ENCODE measurements at regions not wholly inside any gene's neighbourhood (a gene's known extent, or its start where the extent isn't known, plus 50 kb on each side); places are given as distances from the start of the nearest gene placed in this dataset.

DNA sequence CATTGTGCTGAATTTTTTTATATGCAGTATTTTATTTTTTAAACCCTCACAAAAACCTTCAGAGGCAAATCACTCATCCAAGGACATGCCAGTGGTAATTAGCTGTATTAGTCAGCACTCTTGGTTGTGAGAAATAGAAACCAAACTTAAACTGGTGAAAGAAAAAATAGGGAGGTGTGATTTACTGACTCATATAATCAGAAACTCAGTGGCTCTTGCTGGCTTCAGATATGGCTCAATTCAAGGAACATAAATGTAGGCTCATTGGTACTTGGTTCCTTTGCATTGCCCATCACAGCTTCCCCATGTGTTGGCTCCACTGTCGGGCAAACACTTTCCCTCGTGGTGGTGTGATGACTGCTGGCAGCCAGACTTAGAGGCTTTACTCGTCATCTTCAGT, 497.2 kb downstream of the MAT2B start:
- no peak overlapping the region for H3K4me2 ChIP-seq (ENCODE audit: control insufficient read depth, insufficient read depth)
- no TSS peak for BruUV-seq (replicated peaks)
- H3K79me2 ChIP-seq (ENCODE audit: control insufficient read depth, insufficient read depth, low read length): no peaks in the 10 kb centered on the region
- DNase-seq (ENCODE audit: low read depth, low spot score) (no peak), ATAC-seq (peak; percentile 90), FAIRE-seq (no peak)
- ChIA-PET RAD21 (ENCODE audit: unreplicated experiment) (interaction anchor here (4.4 kb wide), 1 partner anchor 10 kb away, joined by 15 read pairs; no protein-coding TSS in a partner anchor), POLR2A (no interaction called here), CTCF (interaction anchor here (1.1 to 4.5 kb wide), 3 partner anchors 10 to 502 kb away, joined by 3 to 30 read pairs (median 3); no protein-coding TSS in a partner anchor), SMC1A (ENCODE audit: uncharacterized antibody, unreplicated experiment) (interaction anchor here (0.6 to 1.5 kb wide), 4 partner anchors 14 to 383 kb away, joined by 3 read pairs; no protein-coding TSS in a partner anchor)
- H3K9me3 ChIP-seq (replicated peaks; ENCODE audit: control insufficient read depth, insufficient read depth, low read length): no peaks in the 10 kb centered on the region
- H3K27ac ChIP-seq (ENCODE audit: control insufficient read depth, insufficient read depth): no peak overlapping the region
- in situ Hi-C loops (cut with MboI) (loop anchor here (25.0 kb wide), 1 partner anchor 1210 kb away; no protein-coding TSS in a partner anchor), intact Hi-C loops (cut with micrococcal nuclease; ENCODE audit: unreplicated experiment) (no loop called here)
- H2AFZ ChIP-seq (ENCODE audit: control insufficient read depth, low read depth, low read length): no peak overlapping the region
- no peak overlapping the region for H3K4me3 ChIP-seq
- no peaks in the 10 kb centered on the region for H3K4me1 ChIP-seq (ENCODE audit: control insufficient read depth, insufficient read depth, low read length)
- WGBS (ENCODE audit: insufficient coverage, insufficient replicate concordance, low lambda C conversion rate, missing lambda C conversion rate): 49% methylated on average over 3 of the region's 3 CpGs
- TF ChIP-seq SIN3A (IDR thresholded peaks at IDR 0.05; ENCODE audit: low read depth, low read length): no peak
- TF ChIP-seq DPF2 (IDR thresholded peaks at IDR 0.05): 0 out of 2 replicates have a peak, but pooled peaks have one; percentile 23
- TF ChIP-seq, protein P1, sequence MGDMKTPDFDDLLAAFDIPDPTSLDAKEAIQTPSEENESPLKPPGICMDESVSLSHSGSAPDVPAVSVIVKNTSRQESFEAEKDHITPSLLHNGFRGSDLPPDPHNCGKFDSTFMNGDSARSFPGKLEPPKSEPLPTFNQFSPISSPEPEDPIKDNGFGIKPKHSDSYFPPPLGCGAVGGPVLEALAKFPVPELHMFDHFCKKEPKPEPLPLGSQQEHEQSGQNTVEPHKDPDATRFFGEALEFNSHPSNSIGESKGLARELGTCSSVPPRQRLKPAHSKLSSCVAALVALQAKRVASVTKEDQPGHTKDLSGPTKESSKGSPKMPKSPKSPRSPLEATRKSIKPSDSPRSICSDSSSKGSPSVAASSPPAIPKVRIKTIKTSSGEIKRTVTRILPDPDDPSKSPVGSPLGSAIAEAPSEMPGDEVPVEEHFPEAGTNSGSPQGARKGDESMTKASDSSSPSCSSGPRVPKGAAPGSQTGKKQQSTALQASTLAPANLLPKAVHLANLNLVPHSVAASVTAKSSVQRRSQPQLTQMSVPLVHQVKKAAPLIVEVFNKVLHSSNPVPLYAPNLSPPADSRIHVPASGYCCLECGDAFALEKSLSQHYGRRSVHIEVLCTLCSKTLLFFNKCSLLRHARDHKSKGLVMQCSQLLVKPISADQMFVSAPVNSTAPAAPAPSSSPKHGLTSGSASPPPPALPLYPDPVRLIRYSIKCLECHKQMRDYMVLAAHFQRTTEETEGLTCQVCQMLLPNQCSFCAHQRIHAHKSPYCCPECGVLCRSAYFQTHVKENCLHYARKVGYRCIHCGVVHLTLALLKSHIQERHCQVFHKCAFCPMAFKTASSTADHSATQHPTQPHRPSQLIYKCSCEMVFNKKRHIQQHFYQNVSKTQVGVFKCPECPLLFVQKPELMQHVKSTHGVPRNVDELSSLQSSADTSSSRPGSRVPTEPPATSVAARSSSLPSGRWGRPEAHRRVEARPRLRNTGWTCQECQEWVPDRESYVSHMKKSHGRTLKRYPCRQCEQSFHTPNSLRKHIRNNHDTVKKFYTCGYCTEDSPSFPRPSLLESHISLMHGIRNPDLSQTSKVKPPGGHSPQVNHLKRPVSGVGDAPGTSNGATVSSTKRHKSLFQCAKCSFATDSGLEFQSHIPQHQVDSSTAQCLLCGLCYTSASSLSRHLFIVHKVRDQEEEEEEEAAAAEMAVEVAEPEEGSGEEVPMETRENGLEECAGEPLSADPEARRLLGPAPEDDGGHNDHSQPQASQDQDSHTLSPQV (IDR thresholded peaks at IDR 0.05): no peak
- no peak for TF ChIP-seq ASH2L (IDR thresholded peaks at IDR 0.05; ENCODE audit: borderline replicate concordance, low read depth)
- TF ChIP-seq IKZF1 (conservative IDR thresholded peaks at IDR 0.05): 0 out of 2 replicates have a peak, but pooled peaks have one; percentile 42
- no peak for TF ChIP-seq NRF1 (conservative IDR thresholded peaks at IDR 0.05; ENCODE audit: low read depth, low read length)
- no peak for TF ChIP-seq BACH1 (IDR thresholded peaks at IDR 0.05; ENCODE audit: borderline replicate concordance)
- TF ChIP-seq RFX5 (IDR thresholded peaks at IDR 0.05; ENCODE audit: low read depth, low read length): no peak
- TF ChIP-seq MTA2 (IDR thresholded peaks at IDR 0.05; ENCODE audit: low read depth): peak; percentile 56; the same call in 1 of the 2 replicates
- TF ChIP-seq NFXL1 (IDR thresholded peaks at IDR 0.05; ENCODE audit: borderline replicate concordance): no peak
- TF ChIP-seq STAT3 (IDR thresholded peaks at IDR 0.05; ENCODE audit: low read depth, low read length): no peak
- TF ChIP-seq WRNIP1 (IDR thresholded peaks at IDR 0.05; ENCODE audit: borderline replicate concordance, low read depth, low read length): no peak
- no peak for TF ChIP-seq STAT1 (conservative IDR thresholded peaks at IDR 0.05)
- no peak for TF ChIP-seq BHLHE40 (IDR thresholded peaks at IDR 0.05; ENCODE audit: borderline replicate concordance in 1 of 2, low read depth in 2 of 2, low read length in 1 of 2)
- no peak for TF ChIP-seq CHD4 (IDR thresholded peaks at IDR 0.05)
- no peak for TF ChIP-seq TCF3 (IDR thresholded peaks at IDR 0.05; ENCODE audit: borderline replicate concordance, insufficient read depth, low read depth, low read length)
- TF ChIP-seq RB1 (IDR thresholded peaks at IDR 0.05; ENCODE audit: borderline replicate concordance): no peak
- TF ChIP-seq ZNF217 (IDR thresholded peaks at IDR 0.05): no peak
- H3K27me3 ChIP-seq (replicated peaks in 1 of 2; ENCODE audit: control insufficient read depth in 2 of 2, insufficient read depth in 2 of 2, low read length in 1 of 2): no peaks in the 10 kb centered on the region
- no peaks in the 10 kb centered on the region for H4K20me1 ChIP-seq (ENCODE audit: control insufficient read depth, insufficient read depth)
- H3K36me3 ChIP-seq (ENCODE audit: control insufficient read depth in 2 of 2, insufficient read depth in 2 of 2, low read length in 1 of 2): no peaks in the 10 kb centered on the region
- no peak overlapping the region for H3K9ac ChIP-seq (ENCODE audit: control insufficient read depth, insufficient read depth, low read length)

Measured in GM12878 (cell line).